ENCODE measurements at regions not wholly inside any gene's neighbourhood (a gene's known extent, or its start where the extent isn't known, plus 50 kb on each side); places are given as distances from the start of the nearest gene placed in this dataset.

GRCh38 chr3:106617276-106617675 is 748.5 kb upstream of the CBLB start:
- DNase-seq (ENCODE audit: low spot score): no peak

- DNase-seq (ENCODE audit: low spot score): no peak
These were observed 751.8 kb upstream of the CBLB start for GRCh38 chr3:106620646-106621045.

GRCh38 chr3:106624154-106624553 is 753.1 kb upstream of the CCDC54 start:
- DNase-seq (ENCODE audit: low spot score): no peak

- DNase-seq (ENCODE audit: low spot score): peak; percentile 49
These were observed 748.8 kb upstream of the CCDC54 start for GRCh38 chr3:106628407-106628806.

GRCh38 chr3:106629215-106629832 is 747.9 kb upstream of the CCDC54 start:
- DNase-seq (ENCODE audit: low spot score): no peak

- DNase-seq (ENCODE audit: low spot score): no peak
These were observed 745.7 kb upstream of the CCDC54 start for GRCh38 chr3:106631373-106632108.

- no peak for DNase-seq (ENCODE audit: low spot score)
These were observed 742.0 kb upstream of the CCDC54 start for GRCh38 chr3:106635271-106635670.

- no peak for DNase-seq (ENCODE audit: low spot score)
These were observed 741.4 kb upstream of the CCDC54 start for GRCh38 chr3:106635826-106636225.

- no peak for DNase-seq (ENCODE audit: low spot score)
These were observed 736.9 kb upstream of the CCDC54 start for GRCh38 chr3:106640353-106640752.

GRCh38 chr3:106642161-106642560 is 735.1 kb upstream of the CCDC54 start:
- no peak for DNase-seq (ENCODE audit: low spot score)

- no peak for DNase-seq (ENCODE audit: low spot score)
These were observed 733.5 kb upstream of the CCDC54 start for GRCh38 chr3:106643684-106644161.

GRCh38 chr3:106673926-106674569 is 703.2 kb upstream of the CCDC54 start:
- DNase-seq (ENCODE audit: low spot score): no peak

- no peak for DNase-seq (ENCODE audit: low spot score)
These were observed 701.8 kb upstream of the CCDC54 start for GRCh38 chr3:106675451-106675850.

GRCh38 chr3:106678657-106679390 is 698.4 kb upstream of the CCDC54 start:
- DNase-seq (ENCODE audit: low spot score): no peak

GRCh38 chr3:106683953-106684620 is 693.2 kb upstream of the CCDC54 start:
- DNase-seq (ENCODE audit: low spot score): no peak

GRCh38 chr3:106685745-106686144 is 691.5 kb upstream of the CCDC54 start:
- no peak for DNase-seq (ENCODE audit: low spot score)

- DNase-seq (ENCODE audit: low spot score): no peak
These were observed 689.3 kb upstream of the CCDC54 start for GRCh38 chr3:106687905-106688304.

- peak; percentile 66 for DNase-seq (ENCODE audit: low spot score)
These were observed 688.8 kb upstream of the CCDC54 start for GRCh38 chr3:106688464-106688863.

- DNase-seq (ENCODE audit: low spot score): no peak
These were observed 685.8 kb upstream of the CCDC54 start for GRCh38 chr3:106691476-106691875.

- no peak for DNase-seq (ENCODE audit: low spot score)
These were observed 684.6 kb upstream of the CCDC54 start for GRCh38 chr3:106692624-106693023.

GRCh38 chr3:106699122-106699521 is 678.1 kb upstream of the CCDC54 start:
- DNase-seq (ENCODE audit: low spot score): no peak

- no peak for DNase-seq (ENCODE audit: low spot score)
These were observed 676.3 kb upstream of the CCDC54 start for GRCh38 chr3:106700981-106701380.
